Peyer's patch (tissue), 4 donors: ENCODE measurements at regions not wholly inside any gene's neighbourhood (a gene's known extent, or its start where the extent isn't known, plus 50 kb on each side); places are given as distances from the start of the nearest gene placed in this dataset.

Source experiments
- POLR2A ChIP-seq, 2 donors: fragments of 450-650 bp; IDR thresholded peaks; one replicate each; pipeline ENCODE4 v1.5.1; 2017; ENCODE audit warnings: antibody characterized with exemption in 2 of 2, mild to moderate bottlenecking in 2 of 2, moderate library complexity in 2 of 2
- TF ChIP-seq, protein P1 (sequence below), 6 experiments: fragments of 450-650 bp in 4 of 6; fragments of 200-600 bp in 2 of 6; sonication (generic) in 1 of 6; IDR thresholded peaks; one replicate each; pipeline ENCODE4 v1.5.1; 2017 to 2019; ENCODE audit warnings: antibody characterized with exemption in 6 of 6, mild to moderate bottlenecking in 3 of 6, moderate library complexity in 1 of 6

DNA sequence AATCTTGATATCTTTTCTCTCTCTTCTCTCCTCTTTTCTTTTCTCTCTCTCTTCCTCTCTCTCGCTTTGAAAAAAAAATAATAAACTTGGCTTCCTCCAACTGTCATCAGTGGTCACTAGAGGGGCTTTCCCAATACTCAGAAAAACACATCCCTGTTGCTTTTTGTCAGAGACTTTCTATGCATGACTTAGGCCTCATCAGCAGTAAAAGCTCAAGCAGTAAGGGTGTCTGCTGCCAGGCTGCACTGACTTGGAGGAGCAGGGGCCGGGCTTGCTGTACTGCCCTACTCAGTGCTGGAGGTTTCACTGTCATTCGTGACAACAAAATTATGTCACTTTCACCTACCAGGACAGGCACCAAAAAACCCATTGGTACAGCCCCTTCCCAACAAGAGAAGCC lies 272.0 kb downstream of the ADGB start:
- TF ChIP-seq POLR2A (IDR thresholded peaks at IDR 0.05), result no peak
- TF ChIP-seq, protein P1, sequence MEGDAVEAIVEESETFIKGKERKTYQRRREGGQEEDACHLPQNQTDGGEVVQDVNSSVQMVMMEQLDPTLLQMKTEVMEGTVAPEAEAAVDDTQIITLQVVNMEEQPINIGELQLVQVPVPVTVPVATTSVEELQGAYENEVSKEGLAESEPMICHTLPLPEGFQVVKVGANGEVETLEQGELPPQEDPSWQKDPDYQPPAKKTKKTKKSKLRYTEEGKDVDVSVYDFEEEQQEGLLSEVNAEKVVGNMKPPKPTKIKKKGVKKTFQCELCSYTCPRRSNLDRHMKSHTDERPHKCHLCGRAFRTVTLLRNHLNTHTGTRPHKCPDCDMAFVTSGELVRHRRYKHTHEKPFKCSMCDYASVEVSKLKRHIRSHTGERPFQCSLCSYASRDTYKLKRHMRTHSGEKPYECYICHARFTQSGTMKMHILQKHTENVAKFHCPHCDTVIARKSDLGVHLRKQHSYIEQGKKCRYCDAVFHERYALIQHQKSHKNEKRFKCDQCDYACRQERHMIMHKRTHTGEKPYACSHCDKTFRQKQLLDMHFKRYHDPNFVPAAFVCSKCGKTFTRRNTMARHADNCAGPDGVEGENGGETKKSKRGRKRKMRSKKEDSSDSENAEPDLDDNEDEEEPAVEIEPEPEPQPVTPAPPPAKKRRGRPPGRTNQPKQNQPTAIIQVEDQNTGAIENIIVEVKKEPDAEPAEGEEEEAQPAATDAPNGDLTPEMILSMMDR (IDR thresholded peaks at IDR 0.05), result no peak
